Gastroesophageal sphincter (tissue), 4 donors: ENCODE measurements at regions not wholly inside any gene's neighbourhood (a gene's known extent, or its start where the extent isn't known, plus 50 kb on each side); places are given as distances from the start of the nearest gene placed in this dataset.
A peak's percentile ranks its signal among the peaks of the same experiment; 100 is the strongest.
"Not testable (repeated sequence)": the region's sequence is repeated elsewhere in the genome, so short reads cannot be mapped to it uniquely, and the experiment has no call there.

Source experiments
- ATAC-seq: fragments of 150-250 bp; one replicate; pipeline ENCODE4 v1.9.1; 2016; ENCODE audit warnings: mild to moderate bottlenecking, moderate library complexity
- H3K27ac ChIP-seq, 4 donors: fragments of 200-600 bp; sonication (generic) in 3 of 4; 1 replicate in 3 of 4; 2 replicates in 1 of 4; pipeline ENCODE4 v1.5.1; 2016 to 2019
- H3K27me3 ChIP-seq: fragments of 200-600 bp; sonication (generic); one replicate; pipeline ENCODE4 v1.5.1; 2019
- H3K36me3 ChIP-seq, 2 donors: fragments of 200-600 bp; sonication (generic); one replicate each; pipeline ENCODE4 v1.5.1; 2019; ENCODE audit warnings: control low read depth in 1 of 2
- H3K4me1 ChIP-seq, 3 donors: fragments of 200-600 bp; sonication (generic); 1 replicate in 2 of 3; 2 replicates in 1 of 3; pipeline ENCODE4 v1.5.1; 2016 to 2019; ENCODE audit warnings: control low read depth in 2 of 3
- H3K4me3 ChIP-seq, 2 donors: fragments of 200-600 bp; sonication (generic); one replicate each; pipeline ENCODE4 v1.5.1; 2019; ENCODE audit warnings: mild to moderate bottlenecking in 1 of 2, moderate library complexity in 1 of 2
- H3K9me3 ChIP-seq, 3 donors: fragments of 200-600 bp; sonication (generic); one replicate each; pipeline ENCODE4 v1.5.1; 2017 to 2019; ENCODE audit warnings: control low read depth in 2 of 3
- CTCF ChIP-seq, 4 experiments: fragments of 200-600 bp in 2 of 4; fragments of 450-650 bp in 2 of 4; sonication (generic) in 1 of 4; IDR thresholded peaks; one replicate each; pipeline ENCODE4 v1.5.1; 2017 to 2019; ENCODE audit warnings: antibody characterized with exemption in 4 of 4, mild to moderate bottlenecking in 2 of 4, moderate library complexity in 2 of 4
- EP300 ChIP-seq: sonication (generic); formaldehyde crosslinking; IDR thresholded peaks from one replicate; pipeline ENCODE4 v1.6.1; 2017; ENCODE audit warnings: antibody characterized with exemption, mild to moderate bottlenecking
- POLR2A ChIP-seq, 2 donors: fragments of 450-650 bp; IDR thresholded peaks; one replicate each; pipeline ENCODE4 v1.6.1; 2017; ENCODE audit warnings: antibody characterized with exemption in 2 of 2, mild to moderate bottlenecking in 2 of 2, moderate library complexity in 1 of 2
- POLR2AphosphoS5 ChIP-seq: sonication (generic); formaldehyde crosslinking; IDR thresholded peaks from one replicate; pipeline ENCODE4 v1.6.1; 2017; ENCODE audit warnings: antibody characterized with exemption
- WGBS, 2 donors: methylation state at CpG; one replicate each; pipeline ENCODE4 v1.1.5; 2018; ENCODE audit warnings: low coverage in 1 of 2; 5-methylcytosine and 5-hydroxymethylcytosine counted together

DNA sequence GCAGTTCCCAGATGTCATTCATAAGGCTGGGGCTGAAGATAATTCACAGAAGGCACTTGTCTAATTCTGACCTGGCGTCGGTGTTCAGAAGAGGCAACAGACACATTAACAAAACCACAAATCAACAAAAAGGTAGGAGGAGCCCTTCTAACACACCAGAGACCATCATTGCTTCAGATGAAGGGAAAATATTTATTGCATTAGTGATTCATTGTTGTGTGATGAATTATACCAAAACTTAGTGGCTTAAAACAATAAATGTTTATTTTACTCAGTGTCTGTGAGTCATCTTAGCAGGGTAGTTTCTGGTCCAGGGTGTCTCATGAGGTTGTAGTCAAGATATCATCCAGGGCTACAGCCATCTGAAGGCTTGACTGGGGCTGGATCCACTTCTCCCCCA, 91.3 kb upstream of the KIF2A start:
- no peaks in the 10 kb centered on the region for H3K36me3 ChIP-seq
- 72 to 84% methylated on average over 2 of the region's 2 CpGs for WGBS, 2 donors
- TF ChIP-seq EP300 (no peak), POLR2A (IDR thresholded peaks at IDR 0.05) (no peak), POLR2AphosphoS5 (no peak), CTCF (IDR thresholded peaks at IDR 0.05) (no peak)
- H3K9me3 ChIP-seq = no peaks in the 10 kb centered on the region
- H3K4me1 ChIP-seq = no peaks in the 10 kb centered on the region
- no peak for ATAC-seq
- peaks cover 11% of the 10 kb centered on the region for H3K27me3 ChIP-seq
- H3K4me3 ChIP-seq = no peak overlapping the region
- no peak overlapping the region for H3K27ac ChIP-seq

DNA sequence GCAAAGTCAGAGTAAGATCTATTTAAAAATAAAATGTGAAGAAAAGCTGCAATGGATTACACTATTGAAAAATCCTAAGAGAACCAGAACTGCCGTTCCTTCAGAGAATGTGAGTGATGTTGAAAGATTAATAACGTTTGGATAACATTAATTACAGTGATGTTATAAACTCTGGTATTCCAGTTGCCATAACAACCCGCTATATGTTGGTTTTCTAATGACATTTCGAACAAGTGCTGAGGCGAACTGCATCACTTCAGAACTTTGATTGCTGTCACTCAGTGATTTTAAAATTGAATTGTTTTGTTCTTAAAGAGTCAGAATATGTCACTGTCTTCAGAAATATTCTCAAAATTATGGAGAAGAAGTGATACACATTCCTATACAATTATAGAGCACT, 89.4 kb upstream of the KIF2A start:
- not testable (repeated sequence) for H3K36me3 ChIP-seq, H3K27ac ChIP-seq, ATAC-seq, H3K9me3 ChIP-seq, H3K4me3 ChIP-seq, H3K4me1 ChIP-seq
- WGBS, 2 donors = 38 to 51% methylated on average over 4 of the region's 5 CpGs
- peaks cover 11% of the 10 kb centered on the region for H3K27me3 ChIP-seq

DNA sequence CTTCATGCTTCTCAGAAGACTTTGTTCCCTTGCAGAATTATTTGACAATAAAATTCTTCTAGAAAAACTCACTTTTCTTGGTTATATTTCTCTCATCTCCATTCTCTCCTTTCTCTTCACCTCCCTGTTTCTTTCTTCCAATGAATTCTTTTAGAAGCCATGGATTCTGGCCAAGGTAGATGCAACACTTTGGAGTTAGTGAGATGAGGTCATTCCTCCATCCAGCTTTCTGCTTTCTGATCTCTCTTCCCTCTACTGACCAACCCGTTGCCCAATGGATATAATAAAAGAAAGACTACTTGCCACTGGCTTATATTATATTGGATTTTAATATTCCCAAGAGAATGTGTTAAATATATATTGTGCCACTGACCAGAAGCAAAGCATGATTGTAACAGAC, 88.9 kb upstream of the KIF2A start:
- ATAC-seq, H3K4me3 ChIP-seq, H3K36me3 ChIP-seq, H3K27ac ChIP-seq, H3K9me3 ChIP-seq, H3K4me1 ChIP-seq: not testable (repeated sequence)
- WGBS, 2 donors = 36% methylated on average over 1 of the region's 1 CpG; no CpG with 5 or more reads in 1 of the 2 donors
- H3K27me3 ChIP-seq = peaks cover 11% of the 10 kb centered on the region

GRCh38 chr5:62218860-62219259, 87.1 kb upstream of the KIF2A start:
- H3K36me3 ChIP-seq, H3K4me3 ChIP-seq, H3K9me3 ChIP-seq, ATAC-seq, H3K4me1 ChIP-seq, H3K27ac ChIP-seq, H3K27me3 ChIP-seq: not testable (repeated sequence)
- 100% methylated on average over 1 of the region's 3 CpGs; no CpG with 5 or more reads in 1 of the 2 donors for WGBS, 2 donors

- not testable (repeated sequence) for H3K27ac ChIP-seq, H3K36me3 ChIP-seq, H3K4me1 ChIP-seq, ATAC-seq, H3K9me3 ChIP-seq, H3K4me3 ChIP-seq, H3K27me3 ChIP-seq
- WGBS, 2 donors = 60 to 89% methylated on average over 3 to 5 of the region's 5 CpGs
Observed at GRCh38 chr5:62221881-62222280, 84.1 kb upstream of the KIF2A start.

DNA sequence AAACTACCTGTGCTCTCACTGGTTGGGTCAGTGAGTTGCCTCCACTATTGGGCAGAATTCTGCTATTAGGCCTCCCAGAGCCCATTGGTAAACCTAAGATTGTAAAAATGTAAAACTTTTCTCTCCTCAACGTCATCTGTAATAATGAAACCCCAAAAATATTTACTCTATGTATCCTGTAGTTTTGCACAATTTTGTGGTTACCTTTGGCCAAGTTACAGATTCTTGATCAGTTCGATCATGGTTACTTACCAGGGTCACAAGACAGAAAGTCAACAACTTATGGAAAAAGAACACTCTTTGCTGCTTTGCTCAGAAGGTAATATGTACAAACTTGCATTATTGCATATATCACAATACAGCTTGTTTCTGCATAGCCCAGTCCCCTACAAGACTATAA, 83.7 kb upstream of the KIF2A start:
- no CpG with 5 or more reads among the region's 2 CpGs for WGBS, 2 donors
- ATAC-seq, H3K4me3 ChIP-seq, H3K4me1 ChIP-seq, H3K36me3 ChIP-seq, H3K27me3 ChIP-seq, H3K27ac ChIP-seq, H3K9me3 ChIP-seq: not testable (repeated sequence)

GRCh38 chr5:62223312-62223670, 82.7 kb upstream of the KIF2A start:
- H3K27ac ChIP-seq, H3K9me3 ChIP-seq, H3K4me1 ChIP-seq, H3K27me3 ChIP-seq, H3K36me3 ChIP-seq: not testable (repeated sequence)
- TF ChIP-seq CTCF (IDR thresholded peaks at IDR 0.05) = peak in 2 of 4 experiments; percentile 13 to 61
- ATAC-seq = peak; percentile 95
- 0% methylated on average over 7 of the region's 9 CpGs; no CpG with 5 or more reads in 1 of the 2 donors for WGBS, 2 donors
- H3K4me3 ChIP-seq = peak overlapping the region in 1 of 2 donors; percentile 19

DNA sequence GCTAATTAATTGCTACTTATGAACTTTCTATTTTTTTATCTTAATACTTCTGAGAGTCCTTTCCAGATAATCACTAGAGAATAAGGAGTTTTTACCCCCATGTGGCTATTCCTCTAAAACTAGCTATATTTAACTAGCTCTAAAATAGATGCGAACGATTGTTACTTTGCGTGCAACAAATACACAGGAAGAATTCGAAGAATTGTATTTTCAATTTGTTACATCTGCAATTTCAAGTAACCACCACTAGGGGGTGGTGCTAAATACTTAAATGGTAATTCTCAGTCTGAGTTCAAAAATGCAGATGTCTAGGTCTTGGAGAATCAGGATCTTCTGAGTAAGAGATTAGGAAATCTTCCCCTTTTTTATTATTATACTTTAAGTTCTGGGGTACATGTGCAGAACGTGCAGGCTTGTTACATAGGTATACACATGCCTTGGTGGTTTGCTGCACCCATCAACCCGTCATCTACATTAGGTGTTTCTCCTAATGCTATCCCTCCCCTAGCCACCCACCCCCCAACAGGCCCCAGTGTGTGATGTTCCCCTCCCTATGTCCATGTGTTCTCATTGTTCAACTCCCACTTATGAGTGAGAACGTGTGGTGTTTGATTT, 80.9 kb upstream of the KIF2A start:
- not testable (repeated sequence) for H3K4me3 ChIP-seq, ATAC-seq, H3K9me3 ChIP-seq, H3K27me3 ChIP-seq, H3K27ac ChIP-seq, H3K4me1 ChIP-seq, H3K36me3 ChIP-seq
- WGBS, 2 donors = 77 to 84% methylated on average over 5 to 6 of the region's 7 CpGs
- peak in 3 of 4 experiments; percentile 11 to 27 (median 23) for TF ChIP-seq CTCF (IDR thresholded peaks at IDR 0.05)

- H3K9me3 ChIP-seq, H3K27me3 ChIP-seq, H3K27ac ChIP-seq, H3K4me3 ChIP-seq, ATAC-seq, H3K4me1 ChIP-seq, H3K36me3 ChIP-seq: not testable (repeated sequence)
- 76 to 92% methylated on average over 3 of the region's 3 CpGs for WGBS, 2 donors
Observed at GRCh38 chr5:62230876-62231388, 75.1 kb upstream of the KIF2A start.
